Fibroblast of pulmonary artery (primary cell): ENCODE measurements at regions not wholly inside any gene's neighbourhood (a gene's known extent, or its start where the extent isn't known, plus 50 kb on each side); places are given as distances from the start of the nearest gene placed in this dataset.

Experiments used
- DNase-seq: peaks from one replicate; pipeline ENCODE4 v3.0.0-alpha.2; 2010; ENCODE audit warnings: low read depth
- H3K4me3 ChIP-seq: replicated peaks from 2 replicates; pipeline ENCODE4 v1.5.1; 2011; ENCODE audit warnings: low read depth, mild to moderate bottlenecking, control low read depth, low read length, moderate library complexity
- TF ChIP-seq, protein P1 (sequence below): IDR thresholded peaks from 2 replicates; pipeline ENCODE4 v1.5.1; 2011; ENCODE audit warnings: mild to moderate bottlenecking, control low read depth, low read length, inconsistent platforms; ENCODE audit errors: missing control alignments

DNA sequence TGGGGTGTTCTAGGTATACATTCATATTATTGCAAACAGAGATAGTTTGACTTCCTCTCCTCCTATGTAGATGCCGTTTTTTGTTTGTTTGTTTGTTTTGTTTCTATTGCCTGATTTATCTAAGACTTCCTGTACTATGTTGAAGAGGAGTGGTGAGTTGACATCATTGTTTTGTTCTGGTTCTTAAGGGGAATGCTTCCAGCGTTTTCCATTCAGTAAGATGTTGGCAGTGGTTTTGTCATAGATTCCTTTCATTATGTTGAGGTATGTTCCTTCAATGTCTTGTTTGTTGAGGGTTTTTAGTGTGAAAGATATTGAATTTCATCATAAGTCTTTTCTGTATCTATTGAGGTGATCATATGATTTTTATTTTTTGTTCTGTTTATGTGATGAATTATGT lies 401.6 kb upstream of the EPHA5 start:
- peak; percentile 35 for DNase-seq
- TF ChIP-seq, protein P1, sequence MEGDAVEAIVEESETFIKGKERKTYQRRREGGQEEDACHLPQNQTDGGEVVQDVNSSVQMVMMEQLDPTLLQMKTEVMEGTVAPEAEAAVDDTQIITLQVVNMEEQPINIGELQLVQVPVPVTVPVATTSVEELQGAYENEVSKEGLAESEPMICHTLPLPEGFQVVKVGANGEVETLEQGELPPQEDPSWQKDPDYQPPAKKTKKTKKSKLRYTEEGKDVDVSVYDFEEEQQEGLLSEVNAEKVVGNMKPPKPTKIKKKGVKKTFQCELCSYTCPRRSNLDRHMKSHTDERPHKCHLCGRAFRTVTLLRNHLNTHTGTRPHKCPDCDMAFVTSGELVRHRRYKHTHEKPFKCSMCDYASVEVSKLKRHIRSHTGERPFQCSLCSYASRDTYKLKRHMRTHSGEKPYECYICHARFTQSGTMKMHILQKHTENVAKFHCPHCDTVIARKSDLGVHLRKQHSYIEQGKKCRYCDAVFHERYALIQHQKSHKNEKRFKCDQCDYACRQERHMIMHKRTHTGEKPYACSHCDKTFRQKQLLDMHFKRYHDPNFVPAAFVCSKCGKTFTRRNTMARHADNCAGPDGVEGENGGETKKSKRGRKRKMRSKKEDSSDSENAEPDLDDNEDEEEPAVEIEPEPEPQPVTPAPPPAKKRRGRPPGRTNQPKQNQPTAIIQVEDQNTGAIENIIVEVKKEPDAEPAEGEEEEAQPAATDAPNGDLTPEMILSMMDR, result no peak
- no peak overlapping the region for H3K4me3 ChIP-seq

DNA sequence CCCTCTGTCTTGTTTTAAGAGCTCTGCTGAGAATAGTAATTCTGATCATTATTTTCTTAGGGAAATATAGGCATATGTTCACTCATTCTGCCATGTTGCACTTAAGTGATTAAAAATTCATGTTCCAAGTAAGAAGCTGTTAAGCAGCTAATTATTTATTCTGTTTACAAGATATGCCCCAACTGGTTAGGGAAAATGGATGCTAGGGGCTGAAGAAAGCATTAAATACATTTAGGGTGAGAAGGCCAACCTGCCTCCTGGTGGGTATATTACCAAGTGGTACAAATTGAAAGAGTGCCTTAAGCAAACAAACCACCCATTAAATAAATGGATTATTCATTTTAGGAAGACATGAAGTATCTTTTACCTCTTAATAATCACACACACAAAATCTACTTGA lies 392.6 kb upstream of the EPHA5 start:
- no peak for DNase-seq
- TF ChIP-seq, protein P1, result no peak
- H3K4me3 ChIP-seq, result no peak overlapping the region

DNA sequence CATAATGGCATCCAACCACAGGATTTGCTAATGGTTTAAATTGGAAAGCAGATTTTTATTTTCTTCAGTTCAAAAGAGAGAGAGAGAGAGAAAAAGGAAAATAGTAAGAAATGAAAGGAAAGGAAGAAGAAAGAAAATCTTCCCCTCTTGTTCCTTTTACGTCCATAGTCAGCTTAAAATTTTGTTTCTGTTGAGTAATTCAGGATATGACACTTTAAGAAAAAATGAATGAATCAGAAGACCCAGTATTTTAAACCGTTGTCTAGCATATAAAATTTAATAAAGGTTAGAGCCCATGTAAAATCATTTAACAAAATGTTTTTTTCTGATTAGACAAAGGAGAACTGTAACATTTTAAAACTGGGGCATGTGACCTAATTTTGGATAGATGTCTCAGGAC lies 391.8 kb upstream of the EPHA5 start:
- peak; percentile 51 for DNase-seq
- H3K4me3 ChIP-seq, result no peak overlapping the region
- TF ChIP-seq, protein P1, result no peak

DNA sequence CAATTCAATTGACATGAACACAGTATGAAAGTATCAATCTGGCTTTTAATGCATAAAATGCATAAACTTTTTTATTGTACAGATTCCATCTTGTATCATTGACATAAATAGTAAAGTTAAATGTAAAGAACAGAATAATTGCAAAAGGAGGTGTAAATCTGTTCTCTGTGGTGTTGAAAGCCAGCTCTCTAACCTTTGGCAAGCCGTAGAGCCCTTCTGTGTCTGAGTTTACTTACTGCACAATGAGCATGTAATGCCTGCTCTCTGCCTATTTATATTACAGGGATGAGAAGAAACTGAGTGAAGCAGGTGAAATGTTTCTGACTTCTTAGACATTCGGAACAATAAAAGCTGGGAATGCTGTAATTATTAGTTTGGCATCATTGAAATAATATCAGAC lies 389.3 kb upstream of the EPHA5 start:
- no peak overlapping the region for H3K4me3 ChIP-seq
- TF ChIP-seq, protein P1, result no peak
- no peak for DNase-seq

DNA sequence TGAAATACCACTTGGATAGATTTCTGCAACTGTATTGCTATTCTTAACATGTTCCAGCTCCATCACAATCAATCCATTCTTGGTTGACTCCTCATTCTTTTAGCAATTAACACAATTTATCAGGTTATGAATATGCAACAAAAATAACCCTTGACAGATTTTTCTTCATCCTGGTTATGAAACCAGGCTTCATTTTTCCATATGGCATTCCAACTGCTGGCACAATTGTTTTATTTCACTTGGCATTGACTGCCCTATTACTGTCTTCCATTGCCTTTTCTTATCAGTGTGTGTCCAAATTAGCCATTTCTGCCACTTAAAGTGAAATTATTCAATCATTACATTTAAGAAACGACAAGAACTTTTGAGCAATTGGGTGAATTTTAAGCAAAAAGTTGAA lies 388.8 kb upstream of the EPHA5 start:
- TF ChIP-seq, protein P1, result no peak
- no peak overlapping the region for H3K4me3 ChIP-seq
- no peak for DNase-seq

DNA sequence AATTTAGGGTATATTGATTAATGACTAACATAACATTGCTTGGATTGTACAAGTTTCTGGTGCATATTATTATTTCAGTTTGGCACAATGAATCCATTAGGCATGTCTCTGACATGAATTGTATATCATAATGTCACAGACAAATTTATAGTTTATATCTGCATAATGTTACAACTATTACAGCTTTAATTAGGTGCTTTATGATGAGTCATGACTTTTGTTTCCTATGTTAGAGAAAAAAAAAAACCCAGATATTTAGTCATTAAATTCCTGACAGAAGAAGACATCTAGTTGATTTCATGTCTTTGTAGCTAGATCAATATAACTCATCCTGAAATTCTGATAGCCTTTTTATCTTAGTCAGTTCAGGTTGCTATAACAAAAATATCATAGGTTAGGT lies 385.7 kb upstream of the EPHA5 start:
- TF ChIP-seq, protein P1, result no peak
- no peak for DNase-seq
- no peak overlapping the region for H3K4me3 ChIP-seq

DNA sequence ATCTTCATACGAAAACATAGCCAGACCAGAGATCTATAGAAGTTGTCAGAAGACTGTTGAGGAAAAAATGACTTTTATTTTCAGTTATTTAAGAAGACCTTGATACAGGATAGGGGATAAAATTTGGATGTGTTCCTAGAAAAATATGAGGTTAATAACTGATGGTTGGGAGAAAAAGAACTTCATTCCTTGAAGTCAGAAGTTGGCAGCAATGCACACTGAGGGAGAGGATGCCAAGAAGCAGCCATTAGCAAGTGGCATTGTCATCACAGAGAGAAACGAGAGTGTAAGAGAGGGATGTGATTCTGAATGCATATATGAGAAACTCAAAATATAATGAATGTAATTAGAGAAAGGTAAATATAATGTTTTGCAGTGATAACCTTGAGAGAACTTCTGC lies 382.1 kb upstream of the EPHA5 start:
- DNase-seq, result peak; percentile 33
- TF ChIP-seq, protein P1, result no peak
- H3K4me3 ChIP-seq, result no peak overlapping the region
